ENCODE measurements at regions not wholly inside any gene's neighbourhood (a gene's known extent, or its start where the extent isn't known, plus 50 kb on each side); places are given as distances from the start of the nearest gene placed in this dataset.

- no peaks in the 10 kb centered on the region for H3K79me2 ChIP-seq (ENCODE audit: control insufficient read depth, insufficient read depth, low read length)
- DNase-seq (ENCODE audit: low read depth in 2 of 2), result no peak
- no peak overlapping the region for H3K4me2 ChIP-seq (ENCODE audit: extremely low read depth, insufficient read depth, low read length)
- H3K9me3 ChIP-seq (ENCODE audit: control insufficient read depth, insufficient read depth, low read depth, low read length), result no peaks in the 10 kb centered on the region
- no peaks in the 10 kb centered on the region for H3K4me1 ChIP-seq (ENCODE audit: control insufficient read depth, extremely low read depth, insufficient read depth, low read length)
- H3K9ac ChIP-seq (ENCODE audit: insufficient read depth, low read length), result no peak overlapping the region
- no peak overlapping the region for H2AFZ ChIP-seq (ENCODE audit: low read length)
- H3K36me3 ChIP-seq (ENCODE audit: control insufficient read depth, insufficient read depth, low read length), result no peaks in the 10 kb centered on the region
- no peak for TF ChIP-seq CTCF (conservative IDR thresholded peaks at IDR 0.05 in 1 of 2, IDR thresholded peaks at IDR 0.05 in 1 of 2; ENCODE audit: low read depth in 1 of 2, low read length in 2 of 2)
- TF ChIP-seq EZH2 (IDR thresholded peaks at IDR 0.05; ENCODE audit: low read length, missing control alignments), result no peak
- no peak overlapping the region for H3K4me3 ChIP-seq (replicated peaks in 1 of 4; ENCODE audit: control extremely low read depth in 1 of 4, insufficient read depth in 1 of 4, low read depth in 3 of 4, low read length in 4 of 4)
- H3K27ac ChIP-seq (ENCODE audit: insufficient read depth, low read length), result no peak overlapping the region
- no peaks in the 10 kb centered on the region for H4K20me1 ChIP-seq (ENCODE audit: control insufficient read depth, extremely low read depth, insufficient read depth, low read length)
- no peaks in the 10 kb centered on the region for H3K27me3 ChIP-seq (ENCODE audit: control insufficient read depth, insufficient read depth, low read length)
Observed at GRCh38 chr2:103785432-103785831, 1023.6 kb downstream of the TMEM182 start.

- H3K27me3 ChIP-seq (ENCODE audit: control insufficient read depth, insufficient read depth, low read length), result no peaks in the 10 kb centered on the region
- H3K4me1 ChIP-seq (ENCODE audit: control insufficient read depth, extremely low read depth, insufficient read depth, low read length), result no peaks in the 10 kb centered on the region
- H3K36me3 ChIP-seq (ENCODE audit: control insufficient read depth, insufficient read depth, low read length), result no peaks in the 10 kb centered on the region
- DNase-seq (ENCODE audit: low read depth in 2 of 2), result no peak
- H3K9me3 ChIP-seq (ENCODE audit: control insufficient read depth, insufficient read depth, low read depth, low read length), result no peaks in the 10 kb centered on the region
- no peaks in the 10 kb centered on the region for H4K20me1 ChIP-seq (ENCODE audit: control insufficient read depth, extremely low read depth, insufficient read depth, low read length)
- H3K4me3 ChIP-seq (replicated peaks in 1 of 4; ENCODE audit: control extremely low read depth in 1 of 4, insufficient read depth in 1 of 4, low read depth in 3 of 4, low read length in 4 of 4), result no peak overlapping the region
- H2AFZ ChIP-seq (ENCODE audit: low read length), result no peak overlapping the region
- no peak overlapping the region for H3K4me2 ChIP-seq (ENCODE audit: extremely low read depth, insufficient read depth, low read length)
- H3K79me2 ChIP-seq (ENCODE audit: control insufficient read depth, insufficient read depth, low read length), result no peaks in the 10 kb centered on the region
- no peak for TF ChIP-seq CTCF (conservative IDR thresholded peaks at IDR 0.05 in 1 of 2, IDR thresholded peaks at IDR 0.05 in 1 of 2; ENCODE audit: low read depth in 1 of 2, low read length in 2 of 2)
- TF ChIP-seq EZH2 (IDR thresholded peaks at IDR 0.05; ENCODE audit: low read length, missing control alignments), result no peak
- H3K9ac ChIP-seq (ENCODE audit: insufficient read depth, low read length), result no peak overlapping the region
- H3K27ac ChIP-seq (ENCODE audit: insufficient read depth, low read length), result no peak overlapping the region
Observed at GRCh38 chr2:103785956-103786355, 1024.1 kb downstream of the TMEM182 start.

GRCh38 chr2:103788389-103788788, 1026.6 kb downstream of the TMEM182 start:
- no peaks in the 10 kb centered on the region for H3K27me3 ChIP-seq (ENCODE audit: control insufficient read depth, insufficient read depth, low read length)
- TF ChIP-seq EZH2 (IDR thresholded peaks at IDR 0.05; ENCODE audit: low read length, missing control alignments) (no peak), CTCF (conservative IDR thresholded peaks at IDR 0.05 in 1 of 2, IDR thresholded peaks at IDR 0.05 in 1 of 2; ENCODE audit: low read depth in 1 of 2, low read length in 2 of 2) (no peak)
- H2AFZ ChIP-seq (ENCODE audit: low read length), result no peak overlapping the region
- H3K4me2 ChIP-seq (ENCODE audit: extremely low read depth, insufficient read depth, low read length), result no peak overlapping the region
- H3K4me3 ChIP-seq (replicated peaks in 1 of 4; ENCODE audit: control extremely low read depth in 1 of 4, insufficient read depth in 1 of 4, low read depth in 3 of 4, low read length in 4 of 4), result no peak overlapping the region
- no peaks in the 10 kb centered on the region for H3K9me3 ChIP-seq (ENCODE audit: control insufficient read depth, insufficient read depth, low read depth, low read length)
- H3K4me1 ChIP-seq (ENCODE audit: control insufficient read depth, extremely low read depth, insufficient read depth, low read length), result no peaks in the 10 kb centered on the region
- peak in 1 of 2 donors; percentile 22 for DNase-seq (ENCODE audit: low read depth in 2 of 2)
- no peak overlapping the region for H3K9ac ChIP-seq (ENCODE audit: insufficient read depth, low read length)
- H3K36me3 ChIP-seq (ENCODE audit: control insufficient read depth, insufficient read depth, low read length), result no peaks in the 10 kb centered on the region
- H3K27ac ChIP-seq (ENCODE audit: insufficient read depth, low read length), result no peak overlapping the region
- H3K79me2 ChIP-seq (ENCODE audit: control insufficient read depth, insufficient read depth, low read length), result no peaks in the 10 kb centered on the region
- H4K20me1 ChIP-seq (ENCODE audit: control insufficient read depth, extremely low read depth, insufficient read depth, low read length), result no peaks in the 10 kb centered on the region

Data from fibroblast of lung (primary cell).